BE2C (cell line): ENCODE measurements at regions not wholly inside any gene's neighbourhood (a gene's known extent, or its start where the extent isn't known, plus 50 kb on each side); places are given as distances from the start of the nearest gene placed in this dataset.

Experiments used
- DNase-seq: peaks from one replicate; pipeline ENCODE4 v3.0.0-alpha.2; 2020
- H3K27me3 ChIP-seq: fragments of 250-450 bp; sonication (Bioruptor Pico); 2 replicates; pipeline ENCODE4 v1.5.1; 2020; ENCODE audit warnings: mild to moderate bottlenecking
- H3K36me3 ChIP-seq: fragments of 250-450 bp; sonication (Bioruptor Pico); 2 replicates; pipeline ENCODE4 v1.5.1; 2020; ENCODE audit warnings: mild to moderate bottlenecking
- H3K4me1 ChIP-seq: fragments of 250-450 bp; sonication (Bioruptor Pico); 2 replicates; pipeline ENCODE4 v1.5.1; 2020
- H3K4me3 ChIP-seq: 2 replicates; pipeline ENCODE4 v1.5.1; 2011; ENCODE audit warnings: low read depth, low read length
- H3K9me3 ChIP-seq: fragments of 250-450 bp; sonication (Bioruptor Pico); 2 replicates; pipeline ENCODE4 v1.5.1; 2020
- TF ChIP-seq, protein P1 (sequence below): IDR thresholded peaks from 2 replicates; pipeline ENCODE4 v1.5.1; 2012; ENCODE audit warnings: mild to moderate bottlenecking, low read depth, low read length

DNA sequence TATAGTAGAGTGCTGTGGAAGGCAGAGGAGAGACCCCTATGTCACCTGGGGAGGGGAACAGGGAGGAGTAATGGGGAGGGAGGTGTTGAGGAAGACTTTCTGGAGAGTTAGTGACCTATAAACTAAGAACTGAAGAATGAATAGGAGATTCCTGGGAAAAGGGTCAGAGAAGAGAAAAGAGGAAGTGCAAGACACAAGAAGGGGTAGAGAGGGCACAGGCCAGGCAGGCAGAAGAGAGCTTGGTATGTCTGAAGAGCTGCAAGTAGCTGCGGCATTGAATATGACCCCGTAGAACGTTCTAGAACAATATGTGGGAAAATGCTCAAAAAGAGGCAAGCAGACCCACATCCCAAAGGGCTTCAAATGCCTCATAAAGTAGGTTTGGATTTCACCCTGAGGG, 361.2 kb downstream of the PRDM2 start:
- no peaks in the 10 kb centered on the region for H3K4me1 ChIP-seq
- TF ChIP-seq, protein P1, sequence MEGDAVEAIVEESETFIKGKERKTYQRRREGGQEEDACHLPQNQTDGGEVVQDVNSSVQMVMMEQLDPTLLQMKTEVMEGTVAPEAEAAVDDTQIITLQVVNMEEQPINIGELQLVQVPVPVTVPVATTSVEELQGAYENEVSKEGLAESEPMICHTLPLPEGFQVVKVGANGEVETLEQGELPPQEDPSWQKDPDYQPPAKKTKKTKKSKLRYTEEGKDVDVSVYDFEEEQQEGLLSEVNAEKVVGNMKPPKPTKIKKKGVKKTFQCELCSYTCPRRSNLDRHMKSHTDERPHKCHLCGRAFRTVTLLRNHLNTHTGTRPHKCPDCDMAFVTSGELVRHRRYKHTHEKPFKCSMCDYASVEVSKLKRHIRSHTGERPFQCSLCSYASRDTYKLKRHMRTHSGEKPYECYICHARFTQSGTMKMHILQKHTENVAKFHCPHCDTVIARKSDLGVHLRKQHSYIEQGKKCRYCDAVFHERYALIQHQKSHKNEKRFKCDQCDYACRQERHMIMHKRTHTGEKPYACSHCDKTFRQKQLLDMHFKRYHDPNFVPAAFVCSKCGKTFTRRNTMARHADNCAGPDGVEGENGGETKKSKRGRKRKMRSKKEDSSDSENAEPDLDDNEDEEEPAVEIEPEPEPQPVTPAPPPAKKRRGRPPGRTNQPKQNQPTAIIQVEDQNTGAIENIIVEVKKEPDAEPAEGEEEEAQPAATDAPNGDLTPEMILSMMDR: no peak
- no peaks in the 10 kb centered on the region for H3K36me3 ChIP-seq
- H3K9me3 ChIP-seq: no peaks in the 10 kb centered on the region
- H3K27me3 ChIP-seq: no peaks in the 10 kb centered on the region
- H3K4me3 ChIP-seq: no peak overlapping the region
- DNase-seq: no peak

DNA sequence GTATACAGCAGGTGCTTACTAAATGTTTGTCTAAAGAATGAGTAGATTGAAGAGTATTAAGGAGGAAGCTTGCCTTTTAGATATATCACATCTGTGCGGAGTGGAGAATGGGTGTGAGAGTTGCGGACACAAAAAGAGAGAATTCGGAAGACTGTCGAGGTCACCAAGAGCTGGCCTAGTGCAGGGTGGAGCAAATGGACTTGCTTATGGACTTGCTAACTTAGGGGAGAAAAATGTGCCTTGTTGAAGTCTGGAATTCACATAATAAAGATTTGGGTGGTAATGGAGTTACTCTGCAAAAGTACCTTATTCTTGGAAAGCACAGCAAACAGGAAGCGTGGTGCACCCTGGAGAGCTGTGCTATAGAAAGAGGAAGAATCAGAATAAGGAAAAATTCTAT, 361.7 kb downstream of the PRDM2 start:
- Histone ChIP-seq H3K27me3 (no peaks in the 10 kb centered on the region), H3K9me3 (no peaks in the 10 kb centered on the region), H3K4me3 (no peak overlapping the region), H3K36me3 (no peaks in the 10 kb centered on the region), H3K4me1 (no peaks in the 10 kb centered on the region)
- TF ChIP-seq, protein P1: no peak
- DNase-seq: no peak

DNA sequence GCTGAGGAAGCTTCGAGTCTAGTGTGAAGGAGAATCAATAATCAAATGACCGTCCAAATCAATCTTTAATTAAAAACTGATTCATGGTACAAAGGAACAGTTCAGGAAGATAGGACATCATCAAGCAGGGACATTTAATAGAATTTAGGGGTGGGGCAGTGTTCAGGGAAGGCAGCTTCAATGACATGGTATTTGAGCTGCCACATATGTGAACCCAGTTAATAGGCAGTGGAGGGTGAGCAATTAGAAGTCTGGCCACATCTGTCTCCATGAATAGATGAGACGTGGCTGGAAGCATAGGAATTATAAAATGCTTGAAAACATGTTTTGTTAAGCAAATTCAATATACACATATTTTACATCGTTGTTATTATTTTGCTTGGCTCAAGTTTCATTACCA, 362.7 kb downstream of the PRDM2 start:
- H3K4me3 ChIP-seq: no peak overlapping the region
- TF ChIP-seq, protein P1: no peak
- H3K9me3 ChIP-seq: no peaks in the 10 kb centered on the region
- no peak for DNase-seq
- H3K4me1 ChIP-seq: no peaks in the 10 kb centered on the region
- no peaks in the 10 kb centered on the region for H3K36me3 ChIP-seq
- H3K27me3 ChIP-seq: no peaks in the 10 kb centered on the region

DNA sequence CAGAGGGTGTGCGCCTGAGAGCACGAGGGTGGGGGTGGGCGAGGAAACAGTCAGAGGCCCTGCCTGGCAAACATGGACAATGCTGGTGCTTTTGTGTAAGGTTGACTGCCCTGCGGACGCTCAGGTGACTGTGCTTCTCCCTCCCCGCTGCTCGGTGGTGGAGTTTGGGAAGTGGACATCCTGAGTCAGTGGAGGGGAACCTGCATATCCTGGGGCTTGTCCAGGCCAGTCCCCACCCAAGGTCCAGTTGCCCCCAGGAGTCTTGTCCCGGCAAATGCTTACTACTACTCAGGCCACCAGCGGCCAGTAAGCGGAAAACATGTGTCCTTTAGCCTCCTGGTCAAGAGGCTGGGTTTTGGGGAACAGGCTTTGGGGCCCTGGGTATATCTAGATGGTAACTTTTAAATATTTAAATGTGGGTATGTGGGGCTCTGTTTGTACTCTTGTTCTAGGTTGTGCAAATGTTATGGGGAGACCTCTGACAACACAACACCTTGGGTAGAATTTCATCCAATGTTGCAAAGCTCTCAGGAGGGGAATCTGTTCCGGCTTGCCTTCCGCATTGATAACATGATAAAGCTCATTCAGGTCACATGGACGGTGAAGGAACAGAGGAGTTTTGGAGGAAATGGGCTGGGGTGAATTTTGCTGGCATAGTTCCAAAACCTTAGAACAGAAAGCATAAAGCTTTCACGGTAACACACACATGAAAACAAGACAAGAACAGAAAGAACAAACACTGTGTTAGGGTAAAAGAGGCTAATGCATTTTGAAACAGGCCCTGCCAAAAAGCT, 364.9 kb downstream of the PRDM2 start:
- no peaks in the 10 kb centered on the region for H3K36me3 ChIP-seq
- TF ChIP-seq, protein P1: no peak
- no peak for DNase-seq
- H3K27me3 ChIP-seq: no peaks in the 10 kb centered on the region
- no peaks in the 10 kb centered on the region for H3K4me1 ChIP-seq
- H3K9me3 ChIP-seq: no peaks in the 10 kb centered on the region
- no peak overlapping the region for H3K4me3 ChIP-seq

DNA sequence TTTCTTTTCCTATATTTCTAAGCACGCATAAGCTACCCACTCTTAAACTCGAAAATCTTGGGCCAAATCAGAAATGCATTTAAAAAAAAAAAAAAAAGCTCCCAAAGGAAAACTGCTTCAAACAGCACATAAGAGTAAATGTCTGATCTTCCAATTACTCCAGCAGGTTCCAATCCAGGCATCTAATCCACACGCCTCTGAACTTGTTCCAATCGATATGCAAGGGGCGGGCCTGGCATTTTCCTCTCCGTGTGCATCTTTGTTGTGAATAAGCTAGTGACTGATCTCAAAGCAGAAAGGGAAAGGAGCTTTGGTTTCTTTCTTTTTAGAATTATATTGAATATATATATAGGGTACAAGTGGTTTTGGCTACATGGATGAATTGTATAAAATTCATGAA, 365.5 kb downstream of the PRDM2 start:
- DNase-seq: no peak
- Histone ChIP-seq H3K4me3 (no peak overlapping the region), H3K9me3 (no peaks in the 10 kb centered on the region), H3K36me3 (no peaks in the 10 kb centered on the region), H3K27me3 (no peaks in the 10 kb centered on the region), H3K4me1 (no peaks in the 10 kb centered on the region)
- TF ChIP-seq, protein P1: no peak

DNA sequence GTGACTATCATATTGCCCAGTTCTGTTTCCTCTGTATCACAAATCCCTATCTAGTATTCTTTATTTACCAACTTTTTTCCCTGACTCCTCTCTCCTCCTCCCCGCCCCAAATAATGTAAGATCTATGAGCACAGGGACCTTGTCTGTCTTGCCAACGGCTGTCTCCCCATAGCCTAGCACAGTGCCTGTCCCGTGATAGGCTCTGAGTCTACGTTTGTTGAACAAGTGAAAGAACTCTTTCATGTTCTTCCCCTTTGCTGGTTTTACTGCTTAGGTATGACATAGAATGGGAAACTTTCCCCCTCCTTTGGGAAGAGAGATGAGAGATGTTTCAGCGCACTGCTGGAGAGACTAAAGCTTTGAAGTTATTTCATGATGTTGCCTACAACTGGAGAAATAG, 367.0 kb downstream of the PRDM2 start:
- TF ChIP-seq, protein P1: no peak

More for the DNA sequence above, 367.0 kb downstream of the PRDM2 start:
- Histone ChIP-seq H3K9me3 (no peaks in the 10 kb centered on the region), H3K4me1 (no peaks in the 10 kb centered on the region), H3K4me3 (no peak overlapping the region), H3K36me3 (no peaks in the 10 kb centered on the region), H3K27me3 (no peaks in the 10 kb centered on the region)
- DNase-seq: no peak
